GM12878 (cell line): ENCODE measurements at regions not wholly inside any gene's neighbourhood (a gene's known extent, or its start where the extent isn't known, plus 50 kb on each side); places are given as distances from the start of the nearest gene placed in this dataset.

ENCODE experiments used
- BCL11A ChIP-seq: IDR thresholded peaks from 2 replicates; pipeline ENCODE4 v1.6.1; 2011; ENCODE audit warnings: low read depth, low read length
- CEBPZ ChIP-seq: fragments of 150-350 bp; IDR thresholded peaks from 2 replicates; pipeline ENCODE4 v1.6.1; 2016; ENCODE audit warnings: low read depth, low read length
- CHD4 ChIP-seq: fragments of 200-600 bp; sonication (generic); IDR thresholded peaks from 2 replicates; pipeline ENCODE4 v1.6.1; 2016; ENCODE audit warnings: mild to moderate bottlenecking
- CREM ChIP-seq: IDR thresholded peaks from 2 replicates; pipeline ENCODE4 v1.6.1; 2014; ENCODE audit warnings: antibody characterized with exemption, low read depth
- DPF2 ChIP-seq: fragments of 450-650 bp; IDR thresholded peaks from 2 replicates; pipeline ENCODE4 v1.6.1; 2017; ENCODE audit warnings: mild to moderate bottlenecking
- EGR1 ChIP-seq, 2 experiments: IDR thresholded peaks; 1 replicate in 1 of 2; 2 replicates in 1 of 2; pipeline ENCODE4 v1.6.1; 2011 to 2012; ENCODE audit warnings: low read depth in 2 of 2, low read length in 2 of 2, borderline replicate concordance in 1 of 2, mild to moderate bottlenecking in 1 of 2, moderate library complexity in 1 of 2
- ETV6 ChIP-seq, 2 experiments: fragments of 450-650 bp in 1 of 2; IDR thresholded peaks in 1 of 2; conservative IDR thresholded peaks in 1 of 2; 2 replicates each; pipeline ENCODE4 v1.6.1; 2014; ENCODE audit warnings: antibody characterized with exemption in 1 of 2, borderline replicate concordance in 1 of 2, low read depth in 1 of 2, mild to moderate bottlenecking in 1 of 2, moderate library complexity in 1 of 2
- LARP7 ChIP-seq: fragments of 450-650 bp; IDR thresholded peaks from 2 replicates; pipeline ENCODE4 v1.6.1; 2017; ENCODE audit warnings: mild to moderate bottlenecking
- MTA2 ChIP-seq: fragments of 450-650 bp; IDR thresholded peaks from 2 replicates; pipeline ENCODE4 v1.6.1; 2016; ENCODE audit warnings: low read depth, mild to moderate bottlenecking, moderate library complexity
- MXI1 ChIP-seq: fragments of 150-350 bp; IDR thresholded peaks from 2 replicates; pipeline ENCODE4 v1.6.1; 2011; ENCODE audit warnings: low read depth, mild to moderate bottlenecking, inconsistent platforms, low read length, improper control_type of control experiment
- POU2F2 ChIP-seq: IDR thresholded peaks from 3 replicates; pipeline ENCODE4 v1.6.1; 2011; ENCODE audit warnings: low read depth, mild to moderate bottlenecking, low read length, borderline replicate concordance
- SKIL ChIP-seq: fragments of 450-650 bp; IDR thresholded peaks from 2 replicates; pipeline ENCODE4 v1.6.1; 2017; ENCODE audit warnings: mild to moderate bottlenecking, low read depth, inconsistent platforms; ENCODE audit not compliant: poor library complexity, severe bottlenecking
- SMC3 ChIP-seq: IDR thresholded peaks from 2 replicates; pipeline ENCODE4 v1.6.1; 2011; ENCODE audit warnings: low read length, improper control_type of control experiment, borderline replicate concordance
- STAT1 ChIP-seq: fragments of 450-650 bp; conservative IDR thresholded peaks from 2 replicates; pipeline ENCODE4 v1.6.1; 2014; ENCODE audit warnings: antibody characterized with exemption, mild to moderate bottlenecking
- USF2 ChIP-seq: IDR thresholded peaks from 2 replicates; pipeline ENCODE4 v1.6.1; 2011; ENCODE audit warnings: low read depth, low read length, improper control_type of control experiment, borderline replicate concordance
- TF ChIP-seq, protein P1 (sequence below): fragments of 450-650 bp; IDR thresholded peaks from 2 replicates; pipeline ENCODE4 v1.6.1; 2017; ENCODE audit warnings: mild to moderate bottlenecking
- TF ChIP-seq, protein P2 (sequence below): IDR thresholded peaks from 2 replicates; pipeline ENCODE4 v1.6.1; 2011; ENCODE audit warnings: borderline replicate concordance, low read depth, mild to moderate bottlenecking, moderate library complexity, low read length; ENCODE audit not compliant: insufficient read depth, poor library complexity, severe bottlenecking
- TF ChIP-seq, protein P3 (sequence below), 3 experiments: IDR thresholded peaks in 2 of 3; conservative IDR thresholded peaks in 1 of 3; 2 replicates each; pipeline ENCODE4 v1.5.1; 2011; ENCODE audit warnings: low read depth in 3 of 3, low read length in 3 of 3, mild to moderate bottlenecking in 3 of 3, control low read depth in 2 of 3, moderate library complexity in 2 of 3, inconsistent platforms in 1 of 3, mixed read lengths in 1 of 3; ENCODE audit not compliant: control insufficient read depth in 2 of 3, insufficient read depth in 1 of 3; ENCODE audit errors: extremely low read depth in 1 of 3

- TF ChIP-seq, protein P1, sequence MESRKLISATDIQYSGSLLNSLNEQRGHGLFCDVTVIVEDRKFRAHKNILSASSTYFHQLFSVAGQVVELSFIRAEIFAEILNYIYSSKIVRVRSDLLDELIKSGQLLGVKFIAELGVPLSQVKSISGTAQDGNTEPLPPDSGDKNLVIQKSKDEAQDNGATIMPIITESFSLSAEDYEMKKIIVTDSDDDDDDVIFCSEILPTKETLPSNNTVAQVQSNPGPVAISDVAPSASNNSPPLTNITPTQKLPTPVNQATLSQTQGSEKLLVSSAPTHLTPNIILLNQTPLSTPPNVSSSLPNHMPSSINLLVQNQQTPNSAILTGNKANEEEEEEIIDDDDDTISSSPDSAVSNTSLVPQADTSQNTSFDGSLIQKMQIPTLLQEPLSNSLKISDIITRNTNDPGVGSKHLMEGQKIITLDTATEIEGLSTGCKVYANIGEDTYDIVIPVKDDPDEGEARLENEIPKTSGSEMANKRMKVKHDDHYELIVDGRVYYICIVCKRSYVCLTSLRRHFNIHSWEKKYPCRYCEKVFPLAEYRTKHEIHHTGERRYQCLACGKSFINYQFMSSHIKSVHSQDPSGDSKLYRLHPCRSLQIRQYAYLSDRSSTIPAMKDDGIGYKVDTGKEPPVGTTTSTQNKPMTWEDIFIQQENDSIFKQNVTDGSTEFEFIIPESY, result no peak
- no peak for TF ChIP-seq LARP7
- peak; percentile 88 for TF ChIP-seq SKIL
- TF ChIP-seq CHD4, result no peak
- TF ChIP-seq, protein P2, sequence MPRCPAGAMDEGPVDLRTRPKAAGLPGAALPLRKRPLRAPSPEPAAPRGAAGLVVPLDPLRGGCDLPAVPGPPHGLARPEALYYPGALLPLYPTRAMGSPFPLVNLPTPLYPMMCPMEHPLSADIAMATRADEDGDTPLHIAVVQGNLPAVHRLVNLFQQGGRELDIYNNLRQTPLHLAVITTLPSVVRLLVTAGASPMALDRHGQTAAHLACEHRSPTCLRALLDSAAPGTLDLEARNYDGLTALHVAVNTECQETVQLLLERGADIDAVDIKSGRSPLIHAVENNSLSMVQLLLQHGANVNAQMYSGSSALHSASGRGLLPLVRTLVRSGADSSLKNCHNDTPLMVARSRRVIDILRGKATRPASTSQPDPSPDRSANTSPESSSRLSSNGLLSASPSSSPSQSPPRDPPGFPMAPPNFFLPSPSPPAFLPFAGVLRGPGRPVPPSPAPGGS, result peak; percentile 99
- peak; percentile 46; the same call in 1 of the 2 replicates for TF ChIP-seq DPF2
- TF ChIP-seq USF2, result no peak
- peak; percentile 33; the same call in 1 of the 2 replicates for TF ChIP-seq SMC3
- no peak for TF ChIP-seq STAT1
- TF ChIP-seq MXI1, result peak; percentile 48
- TF ChIP-seq BCL11A, result peak; percentile 64
- TF ChIP-seq, protein P3, sequence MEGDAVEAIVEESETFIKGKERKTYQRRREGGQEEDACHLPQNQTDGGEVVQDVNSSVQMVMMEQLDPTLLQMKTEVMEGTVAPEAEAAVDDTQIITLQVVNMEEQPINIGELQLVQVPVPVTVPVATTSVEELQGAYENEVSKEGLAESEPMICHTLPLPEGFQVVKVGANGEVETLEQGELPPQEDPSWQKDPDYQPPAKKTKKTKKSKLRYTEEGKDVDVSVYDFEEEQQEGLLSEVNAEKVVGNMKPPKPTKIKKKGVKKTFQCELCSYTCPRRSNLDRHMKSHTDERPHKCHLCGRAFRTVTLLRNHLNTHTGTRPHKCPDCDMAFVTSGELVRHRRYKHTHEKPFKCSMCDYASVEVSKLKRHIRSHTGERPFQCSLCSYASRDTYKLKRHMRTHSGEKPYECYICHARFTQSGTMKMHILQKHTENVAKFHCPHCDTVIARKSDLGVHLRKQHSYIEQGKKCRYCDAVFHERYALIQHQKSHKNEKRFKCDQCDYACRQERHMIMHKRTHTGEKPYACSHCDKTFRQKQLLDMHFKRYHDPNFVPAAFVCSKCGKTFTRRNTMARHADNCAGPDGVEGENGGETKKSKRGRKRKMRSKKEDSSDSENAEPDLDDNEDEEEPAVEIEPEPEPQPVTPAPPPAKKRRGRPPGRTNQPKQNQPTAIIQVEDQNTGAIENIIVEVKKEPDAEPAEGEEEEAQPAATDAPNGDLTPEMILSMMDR (IDR thresholded peaks at IDR 0.05 in 2 of 3, conservative IDR thresholded peaks at IDR 0.05 in 1 of 3; ENCODE audit: control insufficient read depth in 2 of 3, extremely low read depth in 1 of 3, insufficient read depth in 1 of 3, low read depth in 3 of 3, low read length in 3 of 3), result no peak
- TF ChIP-seq MTA2, result peak; percentile 82
- peak in 1 of 2 experiments; percentile 40; a peak in 1 of 4 replicates for TF ChIP-seq ETV6 (conservative IDR thresholded peaks at IDR 0.05 in 1 of 2, IDR thresholded peaks at IDR 0.05 in 1 of 2; ENCODE audit: borderline replicate concordance in 1 of 2, low read depth in 1 of 2)
- no peak for TF ChIP-seq EGR1 (IDR thresholded peaks at IDR 0.05; ENCODE audit: borderline replicate concordance in 1 of 2, low read depth in 2 of 2, low read length in 2 of 2)
- peak; percentile 36; the same call in 1 of the 3 replicates for TF ChIP-seq POU2F2
- TF ChIP-seq CREM, result peak; percentile 52; the same call in 1 of the 2 replicates
- TF ChIP-seq CEBPZ, result no peak
These were observed 230.9 kb downstream of the PIK3R1 start (continued) for GRCh38 chr5:68446487-68446894.
